ENCODE measurements at regions not wholly inside any gene's neighbourhood (a gene's known extent, or its start where the extent isn't known, plus 50 kb on each side); places are given as distances from the start of the nearest gene placed in this dataset.
A peak's percentile ranks its signal among the peaks of the same experiment; 100 is the strongest.
"Not testable (repeated sequence)": the region's sequence is repeated elsewhere in the genome, so short reads cannot be mapped to it uniquely, and the experiment has no call there.

- DNase-seq (ENCODE audit: extremely low read depth in 1 of 2, low read depth in 1 of 2): no peak
These were observed 114.1 kb downstream of the GXYLT1 start for GRCh38 chr12:42030588-42030987.

- no peak for DNase-seq (ENCODE audit: extremely low read depth in 1 of 2, low read depth in 1 of 2)
These were observed 117.1 kb downstream of the GXYLT1 start for GRCh38 chr12:42027546-42027945.

- no peak for DNase-seq (ENCODE audit: extremely low read depth in 1 of 2, low read depth in 1 of 2)
These were observed 120.2 kb downstream of the GXYLT1 start for GRCh38 chr12:42024495-42024830.

GRCh38 chr12:42023733-42024494, 120.8 kb downstream of the GXYLT1 start:
- peak; percentile 9 to 56 for DNase-seq (ENCODE audit: extremely low read depth in 1 of 2, low read depth in 1 of 2)

- DNase-seq (ENCODE audit: extremely low read depth in 1 of 2, low read depth in 1 of 2): not testable (repeated sequence)
These were observed 122.7 kb downstream of the GXYLT1 start for GRCh38 chr12:42021937-42022336.

- no peak for DNase-seq (ENCODE audit: extremely low read depth in 1 of 2, low read depth in 1 of 2)
These were observed 123.2 kb downstream of the GXYLT1 start for GRCh38 chr12:42021469-42021868.

- DNase-seq (ENCODE audit: extremely low read depth in 1 of 2, low read depth in 1 of 2): no peak
These were observed 124.4 kb downstream of the GXYLT1 start for GRCh38 chr12:42020226-42020625.

- no peak for DNase-seq (ENCODE audit: extremely low read depth in 1 of 2, low read depth in 1 of 2)
These were observed 124.9 kb downstream of the GXYLT1 start for GRCh38 chr12:42019746-42020145.

GRCh38 chr12:42017051-42017450, 127.6 kb downstream of the GXYLT1 start:
- no peak for DNase-seq (ENCODE audit: extremely low read depth in 1 of 2, low read depth in 1 of 2)

- no peak for DNase-seq (ENCODE audit: extremely low read depth in 1 of 2, low read depth in 1 of 2)
These were observed 129.6 kb downstream of the GXYLT1 start for GRCh38 chr12:42015051-42015461.

GRCh38 chr12:42012501-42012900, 132.2 kb downstream of the GXYLT1 start:
- DNase-seq (ENCODE audit: extremely low read depth in 1 of 2, low read depth in 1 of 2): not testable (repeated sequence)

- DNase-seq (ENCODE audit: extremely low read depth in 1 of 2, low read depth in 1 of 2): no peak
These were observed 134.0 kb downstream of the GXYLT1 start for GRCh38 chr12:42010715-42011114.

GRCh38 chr12:42010257-42010656, 134.4 kb downstream of the GXYLT1 start:
- no peak for DNase-seq (ENCODE audit: extremely low read depth in 1 of 2, low read depth in 1 of 2)

- DNase-seq (ENCODE audit: extremely low read depth in 1 of 2, low read depth in 1 of 2): no peak
These were observed 135.7 kb downstream of the GXYLT1 start for GRCh38 chr12:42008996-42009395.

- DNase-seq (ENCODE audit: extremely low read depth in 1 of 2, low read depth in 1 of 2): no peak
These were observed 141.6 kb downstream of the GXYLT1 start for GRCh38 chr12:42003031-42003430.

GRCh38 chr12:42002563-42002962, 142.1 kb downstream of the GXYLT1 start:
- no peak for DNase-seq (ENCODE audit: extremely low read depth in 1 of 2, low read depth in 1 of 2)

- no peak for DNase-seq (ENCODE audit: extremely low read depth in 1 of 2, low read depth in 1 of 2)
These were observed 146.2 kb downstream of the GXYLT1 start for GRCh38 chr12:41998436-41998835.

- no peak for DNase-seq (ENCODE audit: extremely low read depth in 1 of 2, low read depth in 1 of 2)
These were observed 151.4 kb downstream of the GXYLT1 start for GRCh38 chr12:41993283-41993682.

GRCh38 chr12:41992692-41993215, 151.9 kb downstream of the GXYLT1 start:
- DNase-seq (ENCODE audit: extremely low read depth in 1 of 2, low read depth in 1 of 2): no peak

GRCh38 chr12:41992022-41992421, 152.7 kb downstream of the GXYLT1 start:
- DNase-seq (ENCODE audit: extremely low read depth in 1 of 2, low read depth in 1 of 2): no peak

GRCh38 chr12:41988715-41989114, 156.0 kb downstream of the GXYLT1 start:
- DNase-seq (ENCODE audit: extremely low read depth in 1 of 2, low read depth in 1 of 2): no peak

- not testable (repeated sequence) for DNase-seq (ENCODE audit: extremely low read depth in 1 of 2, low read depth in 1 of 2)
These were observed 158.2 kb downstream of the GXYLT1 start for GRCh38 chr12:41986513-41986912.

- no peak for DNase-seq (ENCODE audit: extremely low read depth in 1 of 2, low read depth in 1 of 2)
These were observed 160.8 kb downstream of the GXYLT1 start for GRCh38 chr12:41983856-41984255.

All from activated CD8-positive, alpha-beta memory T cell treated with anti-CD3 and anti-CD28 coated beads for 1 hour (primary cell).